A549 (cell line): ENCODE measurements at regions not wholly inside any gene's neighbourhood (a gene's known extent, or its start where the extent isn't known, plus 50 kb on each side); places are given as distances from the start of the nearest gene placed in this dataset.

Source experiments
- ATAC-seq, 2 experiments: fragments of 200-7000 bp in 1 of 2; fragments of >200 bp in 1 of 2; cut with Nextera tagmentation in 1 of 2; cut with Tn5 transposase in 1 of 2; 3 replicates each; pipeline versions ENCODE4 v1.8.0 to v1.9.1; 2018 to 2020; ENCODE audit warnings: mild to moderate bottlenecking in 1 of 2, moderate library complexity in 1 of 2
- CTCF ChIA-PET: fragments of 300-600 bp; sonication (Branson Sonifier 250); formaldehyde crosslinking; extraction: SDS; loops from one replicate; lab custom pipeline; 2021; ENCODE audit warnings: antibody characterized with exemption, inconsistent platforms; lab: Yijun Ruan, JAX
- POLR2A ChIA-PET: fragments of 350-600 bp; formaldehyde crosslinking; extraction: SDS; loops from one replicate; lab custom pipeline; 2021; ENCODE audit warnings: antibody characterized with exemption, inconsistent platforms; lab: Yijun Ruan, JAX
- DNase-seq, 2 experiments: peaks; one replicate each; pipeline versions ENCODE4 v3.0.0 to v3.0.0-alpha.2; 2011 to 2016; ENCODE audit warnings: low read depth in 1 of 2, low spot score in 1 of 2
- FAIRE-seq: peaks from 2 replicates; lab custom pipeline; 2011; peaks lifted over from hg19 to GRCh38; lab: Jason Lieb, UNC
- H3K27ac ChIP-seq, 2 experiments: fragments of >200 bp; sonication (Bioruptor Twin); formaldehyde crosslinking; 3 replicates each; pipeline ENCODE4 v1.5.1; 2016 to 2017
- H3K4me1 ChIP-seq: fragments of >200 bp; sonication (Bioruptor Twin); formaldehyde crosslinking; 3 replicates; pipeline ENCODE4 v1.6.1; 2016
- H3K4me2 ChIP-seq: fragments of >200 bp; sonication (Bioruptor Twin); formaldehyde crosslinking; 3 replicates; pipeline ENCODE4 v1.6.1; 2016
- H3K4me3 ChIP-seq: fragments of >200 bp; sonication (Bioruptor Twin); formaldehyde crosslinking; 3 replicates; pipeline ENCODE4 v1.5.1; 2016
- H3K9me3 ChIP-seq: fragments of >200 bp; sonication (Bioruptor Twin); formaldehyde crosslinking; 3 replicates; pipeline ENCODE4 v1.6.1; 2016
- CBX8 ChIP-seq: fragments of 200-600 bp; sonication (generic); IDR thresholded peaks from 2 replicates; pipeline ENCODE4 v1.6.1; 2016
- CHD2 ChIP-seq: fragments of 150-350 bp; IDR thresholded peaks from 2 replicates; pipeline ENCODE4 v1.6.1; 2014; ENCODE audit warnings: low read length; ENCODE audit not compliant: partially characterized antibody
- FOSL2 ChIP-seq, 2 experiments: fragments of 450-650 bp in 1 of 2; fragments of >200 bp in 1 of 2; sonication (Bioruptor Twin) in 1 of 2; formaldehyde crosslinking; IDR thresholded peaks; 2 replicates each; pipeline versions ENCODE4 v1.5.0 to v1.6.1; 2016 to 2020; ENCODE audit warnings: mild to moderate bottlenecking in 1 of 2, moderate library complexity in 1 of 2
- FOXS1 ChIP-seq: fragments of 250-450 bp; sonication (Bioruptor Pico); IDR thresholded peaks from 2 replicates; pipeline ENCODE4 v1.5.0; 2020; ENCODE audit warnings: mild to moderate bottlenecking, moderate library complexity
- HDAC2 ChIP-seq: fragments of 200-600 bp; sonication (generic); IDR thresholded peaks from 2 replicates; pipeline ENCODE4 v1.6.1; 2016
- HOXA7 ChIP-seq: fragments of 250-450 bp; sonication (Bioruptor Pico); IDR thresholded peaks from 2 replicates; pipeline ENCODE4 v1.5.0; 2020; ENCODE audit warnings: mild to moderate bottlenecking, moderate library complexity
- JUN ChIP-seq, 2 experiments: fragments of >200 bp; sonication (Bioruptor Twin); formaldehyde crosslinking; IDR thresholded peaks; 2 replicates in 1 of 2; 3 replicates in 1 of 2; pipeline ENCODE4 v1.6.1; 2016 to 2017
- JUNB ChIP-seq: fragments of >200 bp; sonication (Bioruptor Twin); formaldehyde crosslinking; IDR thresholded peaks from 2 replicates; pipeline ENCODE4 v1.6.1; 2016
- NPAS2 ChIP-seq: fragments of 250-450 bp; sonication (Bioruptor Pico); IDR thresholded peaks from 2 replicates; pipeline ENCODE4 v1.8.0; 2022; ENCODE audit warnings: mild to moderate bottlenecking, moderate library complexity, borderline replicate concordance
- PHF8 ChIP-seq: fragments of 200-600 bp; sonication (generic); IDR thresholded peaks from 2 replicates; pipeline ENCODE4 v1.6.1; 2016; ENCODE audit warnings: low read depth, mild to moderate bottlenecking, antibody characterized with exemption, moderate library complexity, borderline replicate concordance
- POLR2AphosphoS2 ChIP-seq: conservative IDR thresholded peaks from 2 replicates; pipeline ENCODE4 v1.6.1; 2012; ENCODE audit warnings: low read length, improper control_type of control experiment, inconsistent platforms
- RAD21 ChIP-seq, 2 experiments: fragments of >200 bp in 1 of 2; sonication (Bioruptor Twin) in 1 of 2; formaldehyde crosslinking in 1 of 2; IDR thresholded peaks in 1 of 2; conservative IDR thresholded peaks in 1 of 2; 2 replicates in 1 of 2; 3 replicates in 1 of 2; pipeline ENCODE4 v1.6.1; 2012 to 2018; ENCODE audit warnings: inconsistent platforms in 1 of 2
- RARB ChIP-seq: fragments of 250-450 bp; sonication (Bioruptor Pico); IDR thresholded peaks from 2 replicates; pipeline ENCODE4 v1.8.0; 2021; ENCODE audit warnings: mild to moderate bottlenecking, moderate library complexity
- WGBS: methylation state at CpG from one replicate; pipeline ENCODE4 v1.1.6; 2017; ENCODE audit errors: missing lambda C conversion rate; 5-methylcytosine and 5-hydroxymethylcytosine counted together
- TF ChIP-seq, protein P1 (sequence below): fragments of 200-600 bp; sonication (generic); IDR thresholded peaks from 2 replicates; pipeline ENCODE4 v1.6.1; 2016; ENCODE audit warnings: antibody characterized with exemption, mild to moderate bottlenecking, moderate library complexity
- TF ChIP-seq, protein P2 (sequence below): fragments of >200 bp; sonication (Bioruptor Twin); formaldehyde crosslinking; IDR thresholded peaks from 3 replicates; pipeline ENCODE4 v1.6.1; 2016
- TF ChIP-seq, protein P3 (sequence below): fragments of 250-450 bp; sonication (Bioruptor Pico); IDR thresholded peaks from 2 replicates; pipeline ENCODE4 v1.5.0; 2020; ENCODE audit warnings: low read depth, mild to moderate bottlenecking, moderate library complexity

DNA sequence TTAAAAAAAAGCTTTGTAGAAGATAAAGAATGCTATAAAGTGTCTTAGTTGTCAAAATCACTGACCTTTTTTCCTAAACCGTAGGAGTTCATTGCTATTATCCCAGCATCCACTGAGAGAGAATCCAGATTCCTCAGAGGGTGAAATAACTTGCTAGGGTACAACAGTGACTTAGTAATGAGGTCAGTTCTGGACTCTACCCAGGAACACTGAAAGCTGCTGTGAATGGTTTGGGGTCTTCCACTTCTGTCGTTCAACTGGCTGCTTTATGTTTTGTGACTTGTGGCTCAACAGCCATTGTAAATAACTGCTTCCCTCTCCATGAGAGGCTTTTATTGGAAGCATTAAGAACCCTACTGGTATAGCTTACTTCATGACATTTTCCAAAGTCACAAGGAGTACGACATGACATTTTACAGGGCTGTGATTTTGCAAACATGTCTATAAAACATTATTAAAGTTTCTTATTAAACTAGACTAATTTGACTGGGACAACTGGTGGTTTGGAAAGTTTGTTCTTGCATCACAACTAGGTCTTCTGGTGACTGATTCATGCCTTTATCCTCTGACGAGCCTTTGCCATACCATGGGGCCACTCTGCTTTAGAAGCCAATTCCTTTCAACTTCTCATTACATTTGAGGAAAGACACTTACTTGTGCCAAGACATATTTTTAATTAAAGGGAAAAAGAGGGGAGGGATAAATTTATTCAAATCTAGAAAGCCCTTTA is 92.2 kb upstream of the CDH11 start:
- POLR2A ChIA-PET, result no interaction called here
- no peak for DNase-seq
- H3K4me2 ChIP-seq, result no peak overlapping the region
- no peak for TF ChIP-seq RAD21 (conservative IDR thresholded peaks at IDR 0.05 in 1 of 2, IDR thresholded peaks at IDR 0.05 in 1 of 2)
- TF ChIP-seq FOSL2 (IDR thresholded peaks at IDR 0.05), result no peak
- TF ChIP-seq FOSL2 (CRISPR knock-in tag; IDR thresholded peaks at IDR 0.05), result no peak
- no peak for TF ChIP-seq CHD2
- TF ChIP-seq HOXA7, result no peak
- no peak for TF ChIP-seq CBX8
- TF ChIP-seq JUNB, result no peak
- TF ChIP-seq FOXS1 (CRISPR knock-in tag), result no peak
- TF ChIP-seq, all 56 proteins: peak for 0
- ATAC-seq (no peak), FAIRE-seq (no peak)
- no peaks in the 10 kb centered on the region for H3K9me3 ChIP-seq
- no peak overlapping the region for H3K27ac ChIP-seq
- no peak overlapping the region for H3K4me3 ChIP-seq
- H3K4me1 ChIP-seq, result no peaks in the 10 kb centered on the region
- WGBS, result 2% methylated on average over 4 of the region's 4 CpGs
- CTCF ChIA-PET, result no interaction called here

DNA sequence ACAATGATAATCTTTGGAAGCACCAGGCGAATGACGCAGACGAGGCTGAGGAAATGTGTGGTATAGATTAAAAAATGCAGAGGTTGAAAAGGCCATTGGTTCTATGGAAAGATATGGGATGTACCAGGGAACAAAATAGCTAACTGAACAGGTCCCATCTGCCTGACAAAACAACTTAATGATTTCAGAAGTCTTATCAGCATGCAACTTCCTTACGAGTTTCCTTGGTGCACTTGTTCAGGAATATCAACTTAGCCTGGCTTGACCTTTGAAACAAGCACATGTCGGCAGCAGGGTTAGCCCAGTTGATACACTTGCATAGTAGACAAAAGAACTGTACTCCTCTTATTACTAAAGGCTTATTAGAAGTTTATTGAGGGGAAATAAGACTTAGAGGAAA is 90.9 kb upstream of the CDH11 start:
- no peak for ATAC-seq
- 17% methylated on average over 5 of the region's 5 CpGs for WGBS
- DNase-seq, result no peak
- ChIA-PET POLR2A (no interaction called here), CTCF (no interaction called here)
- Histone ChIP-seq H3K4me3 (no peak overlapping the region), H3K4me1 (no peaks in the 10 kb centered on the region), H3K9me3 (no peaks in the 10 kb centered on the region), H3K27ac (no peak overlapping the region), H3K4me2 (no peak overlapping the region)
- TF ChIP-seq FOSL2 (IDR thresholded peaks at IDR 0.05) (no peak), FOSL2 (CRISPR knock-in tag; IDR thresholded peaks at IDR 0.05) (no peak), POLR2AphosphoS2 (no peak), NPAS2 (CRISPR knock-in tag) (no peak), HDAC2 (no peak), PHF8 (no peak), JUN (IDR thresholded peaks at IDR 0.05) (no peak), RARB (CRISPR knock-in tag) (no peak)
- TF ChIP-seq, protein P1, sequence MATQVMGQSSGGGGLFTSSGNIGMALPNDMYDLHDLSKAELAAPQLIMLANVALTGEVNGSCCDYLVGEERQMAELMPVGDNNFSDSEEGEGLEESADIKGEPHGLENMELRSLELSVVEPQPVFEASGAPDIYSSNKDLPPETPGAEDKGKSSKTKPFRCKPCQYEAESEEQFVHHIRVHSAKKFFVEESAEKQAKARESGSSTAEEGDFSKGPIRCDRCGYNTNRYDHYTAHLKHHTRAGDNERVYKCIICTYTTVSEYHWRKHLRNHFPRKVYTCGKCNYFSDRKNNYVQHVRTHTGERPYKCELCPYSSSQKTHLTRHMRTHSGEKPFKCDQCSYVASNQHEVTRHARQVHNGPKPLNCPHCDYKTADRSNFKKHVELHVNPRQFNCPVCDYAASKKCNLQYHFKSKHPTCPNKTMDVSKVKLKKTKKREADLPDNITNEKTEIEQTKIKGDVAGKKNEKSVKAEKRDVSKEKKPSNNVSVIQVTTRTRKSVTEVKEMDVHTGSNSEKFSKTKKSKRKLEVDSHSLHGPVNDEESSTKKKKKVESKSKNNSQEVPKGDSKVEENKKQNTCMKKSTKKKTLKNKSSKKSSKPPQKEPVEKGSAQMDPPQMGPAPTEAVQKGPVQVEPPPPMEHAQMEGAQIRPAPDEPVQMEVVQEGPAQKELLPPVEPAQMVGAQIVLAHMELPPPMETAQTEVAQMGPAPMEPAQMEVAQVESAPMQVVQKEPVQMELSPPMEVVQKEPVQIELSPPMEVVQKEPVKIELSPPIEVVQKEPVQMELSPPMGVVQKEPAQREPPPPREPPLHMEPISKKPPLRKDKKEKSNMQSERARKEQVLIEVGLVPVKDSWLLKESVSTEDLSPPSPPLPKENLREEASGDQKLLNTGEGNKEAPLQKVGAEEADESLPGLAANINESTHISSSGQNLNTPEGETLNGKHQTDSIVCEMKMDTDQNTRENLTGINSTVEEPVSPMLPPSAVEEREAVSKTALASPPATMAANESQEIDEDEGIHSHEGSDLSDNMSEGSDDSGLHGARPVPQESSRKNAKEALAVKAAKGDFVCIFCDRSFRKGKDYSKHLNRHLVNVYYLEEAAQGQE, result no peak
- no peak for FAIRE-seq

DNA sequence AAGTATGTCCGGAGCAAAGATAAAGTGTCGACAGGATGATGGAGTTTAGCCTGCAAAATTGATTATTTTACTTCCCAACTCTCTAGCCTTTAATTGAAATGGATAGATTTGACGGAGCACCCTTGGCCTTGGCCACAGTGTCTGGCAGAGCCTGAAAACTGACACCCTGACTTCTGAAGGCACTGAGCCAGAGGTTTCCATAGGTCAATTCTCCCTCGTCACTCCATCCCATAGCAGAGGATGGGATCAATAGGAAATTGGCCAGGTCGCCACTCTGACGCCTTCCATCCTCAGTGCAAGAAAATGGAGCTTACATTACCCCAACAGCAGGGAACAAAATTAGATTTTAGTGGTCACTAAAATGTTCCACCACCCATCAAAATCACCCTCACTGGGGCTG is 90.4 kb upstream of the CDH11 start:
- CTCF ChIA-PET, result no interaction called here
- DNase-seq (no peak), ATAC-seq (no peak), FAIRE-seq (no peak)
- no peak overlapping the region for H3K4me3 ChIP-seq
- no peak overlapping the region for H3K27ac ChIP-seq
- POLR2A ChIA-PET, result no interaction called here
- no peak for TF ChIP-seq CHD2
- TF ChIP-seq, protein P2, sequence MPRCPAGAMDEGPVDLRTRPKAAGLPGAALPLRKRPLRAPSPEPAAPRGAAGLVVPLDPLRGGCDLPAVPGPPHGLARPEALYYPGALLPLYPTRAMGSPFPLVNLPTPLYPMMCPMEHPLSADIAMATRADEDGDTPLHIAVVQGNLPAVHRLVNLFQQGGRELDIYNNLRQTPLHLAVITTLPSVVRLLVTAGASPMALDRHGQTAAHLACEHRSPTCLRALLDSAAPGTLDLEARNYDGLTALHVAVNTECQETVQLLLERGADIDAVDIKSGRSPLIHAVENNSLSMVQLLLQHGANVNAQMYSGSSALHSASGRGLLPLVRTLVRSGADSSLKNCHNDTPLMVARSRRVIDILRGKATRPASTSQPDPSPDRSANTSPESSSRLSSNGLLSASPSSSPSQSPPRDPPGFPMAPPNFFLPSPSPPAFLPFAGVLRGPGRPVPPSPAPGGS, result no peak
- TF ChIP-seq, protein P3, sequence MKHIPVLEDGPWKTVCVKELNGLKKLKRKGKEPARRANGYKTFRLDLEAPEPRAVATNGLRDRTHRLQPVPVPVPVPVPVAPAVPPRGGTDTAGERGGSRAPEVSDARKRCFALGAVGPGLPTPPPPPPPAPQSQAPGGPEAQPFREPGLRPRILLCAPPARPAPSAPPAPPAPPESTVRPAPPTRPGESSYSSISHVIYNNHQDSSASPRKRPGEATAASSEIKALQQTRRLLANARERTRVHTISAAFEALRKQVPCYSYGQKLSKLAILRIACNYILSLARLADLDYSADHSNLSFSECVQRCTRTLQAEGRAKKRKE (CRISPR knock-in tag), result no peak
- H3K4me2 ChIP-seq, result no peak overlapping the region
- H3K4me1 ChIP-seq, result no peaks in the 10 kb centered on the region
- no peaks in the 10 kb centered on the region for H3K9me3 ChIP-seq
- under 1% methylated on average over 6 of the region's 6 CpGs for WGBS
